HG03439 (cell line): ENCODE measurements at regions not wholly inside any gene's neighbourhood (a gene's known extent, or its start where the extent isn't known, plus 50 kb on each side); places are given as distances from the start of the nearest gene placed in this dataset.

Source experiments
- ATAC-seq: cut with Tn5 transposase; IDR thresholded peaks from one replicate; pipeline ENCODE4 v1.9.1; 2021; ENCODE audit warnings: mild to moderate bottlenecking, moderate library complexity; ENCODE audit not compliant: unreplicated experiment

GRCh38 chr2:51511002-51511401 is 479.1 kb upstream of the NRXN1 start:
- ATAC-seq, result no peak

GRCh38 chr2:51510303-51510702 is 478.4 kb upstream of the NRXN1 start:
- ATAC-seq, result no peak

- no peak for ATAC-seq
Observed at GRCh38 chr2:51505533-51505932, 473.6 kb upstream of the NRXN1 start.

GRCh38 chr2:51490576-51491234 is 458.8 kb upstream of the NRXN1 start:
- ATAC-seq, result no peak

- no peak for ATAC-seq
Observed at GRCh38 chr2:51484605-51485004, 452.7 kb upstream of the NRXN1 start.

GRCh38 chr2:51483720-51484119 is 451.8 kb upstream of the NRXN1 start:
- no peak for ATAC-seq

- no peak for ATAC-seq
Observed at GRCh38 chr2:51472783-51473182, 440.9 kb upstream of the NRXN1 start.

GRCh38 chr2:51472300-51472699 is 440.4 kb upstream of the NRXN1 start:
- ATAC-seq, result no peak

- no peak for ATAC-seq
Observed at GRCh38 chr2:51469102-51469501, 437.2 kb upstream of the NRXN1 start.

- ATAC-seq, result no peak
Observed at GRCh38 chr2:51465326-51465725, 433.4 kb upstream of the NRXN1 start.

- ATAC-seq, result no peak
Observed at GRCh38 chr2:51454177-51454576, 422.2 kb upstream of the NRXN1 start.

GRCh38 chr2:51448911-51449310 is 417.0 kb upstream of the NRXN1 start:
- no peak for ATAC-seq

- ATAC-seq, result no peak
Observed at GRCh38 chr2:51441786-51442185, 409.9 kb upstream of the NRXN1 start.

- no peak for ATAC-seq
Observed at GRCh38 chr2:51424418-51424817, 392.5 kb upstream of the NRXN1 start.

- no peak for ATAC-seq
Observed at GRCh38 chr2:51420511-51420910, 388.6 kb upstream of the NRXN1 start.

- ATAC-seq, result no peak
Observed at GRCh38 chr2:51413726-51414125, 381.8 kb upstream of the NRXN1 start.

GRCh38 chr2:51410331-51410730 is 378.4 kb upstream of the NRXN1 start:
- ATAC-seq, result no peak

GRCh38 chr2:51409920-51410319 is 378.0 kb upstream of the NRXN1 start:
- no peak for ATAC-seq

- no peak for ATAC-seq
Observed at GRCh38 chr2:51404226-51404625, 372.3 kb upstream of the NRXN1 start.

- no peak for ATAC-seq
Observed at GRCh38 chr2:51401546-51401945, 369.6 kb upstream of the NRXN1 start.

- no peak for ATAC-seq
Observed at GRCh38 chr2:51387235-51387634, 355.3 kb upstream of the NRXN1 start.

GRCh38 chr2:51379997-51380396 is 348.1 kb upstream of the NRXN1 start:
- ATAC-seq, result no peak

GRCh38 chr2:51368250-51368649 is 336.3 kb upstream of the NRXN1 start:
- ATAC-seq, result no peak
